ENCODE measurements at regions not wholly inside any gene's neighbourhood (a gene's known extent, or its start where the extent isn't known, plus 50 kb on each side); places are given as distances from the start of the nearest gene placed in this dataset.

DNA sequence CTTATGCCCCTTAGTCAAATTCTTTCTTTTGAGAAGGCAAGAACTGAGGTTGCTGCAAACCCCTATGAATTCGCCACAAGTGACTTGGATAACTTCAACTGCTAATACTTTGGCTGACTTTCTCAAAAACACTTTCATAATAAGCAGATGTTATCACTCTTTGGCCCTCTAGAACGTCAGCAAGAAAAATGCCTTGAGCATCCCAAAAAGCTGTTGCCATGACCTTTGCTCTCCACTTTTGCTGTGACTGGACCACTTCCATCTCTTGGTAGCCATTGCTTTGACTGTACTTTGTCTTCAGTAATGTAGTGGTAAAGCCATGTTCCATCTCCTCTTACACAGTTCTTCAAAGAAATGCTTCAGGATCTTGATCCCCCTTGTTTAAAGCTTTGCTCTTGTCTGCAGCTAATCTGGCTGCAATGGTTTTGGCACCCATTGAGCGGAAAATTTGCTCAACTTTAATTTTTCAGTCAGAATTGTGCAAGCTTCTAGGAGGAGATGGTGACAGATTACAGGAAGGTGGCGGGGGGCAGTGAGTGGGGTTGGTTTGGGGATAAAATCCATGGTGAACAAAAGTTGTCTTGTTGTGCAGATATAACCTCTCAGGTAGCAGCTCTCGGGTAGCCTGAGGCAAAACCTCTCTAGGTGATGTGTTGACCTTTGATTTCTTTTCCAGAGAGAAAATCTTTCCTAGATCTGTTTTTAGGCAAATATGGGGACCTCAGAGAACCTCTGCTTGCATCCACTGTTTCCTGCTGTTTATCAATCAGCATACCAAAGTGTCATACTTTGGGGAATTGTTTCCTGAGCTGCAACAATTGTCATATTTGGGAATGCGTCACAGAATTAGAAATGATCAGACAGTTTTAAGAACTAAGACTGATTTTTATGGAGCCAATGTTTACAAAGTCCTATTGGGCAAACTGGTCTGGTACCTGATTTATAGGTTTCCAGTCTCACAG lies 83.6 kb downstream of the CCR1 start:
- TF ChIP-seq, protein P1, sequence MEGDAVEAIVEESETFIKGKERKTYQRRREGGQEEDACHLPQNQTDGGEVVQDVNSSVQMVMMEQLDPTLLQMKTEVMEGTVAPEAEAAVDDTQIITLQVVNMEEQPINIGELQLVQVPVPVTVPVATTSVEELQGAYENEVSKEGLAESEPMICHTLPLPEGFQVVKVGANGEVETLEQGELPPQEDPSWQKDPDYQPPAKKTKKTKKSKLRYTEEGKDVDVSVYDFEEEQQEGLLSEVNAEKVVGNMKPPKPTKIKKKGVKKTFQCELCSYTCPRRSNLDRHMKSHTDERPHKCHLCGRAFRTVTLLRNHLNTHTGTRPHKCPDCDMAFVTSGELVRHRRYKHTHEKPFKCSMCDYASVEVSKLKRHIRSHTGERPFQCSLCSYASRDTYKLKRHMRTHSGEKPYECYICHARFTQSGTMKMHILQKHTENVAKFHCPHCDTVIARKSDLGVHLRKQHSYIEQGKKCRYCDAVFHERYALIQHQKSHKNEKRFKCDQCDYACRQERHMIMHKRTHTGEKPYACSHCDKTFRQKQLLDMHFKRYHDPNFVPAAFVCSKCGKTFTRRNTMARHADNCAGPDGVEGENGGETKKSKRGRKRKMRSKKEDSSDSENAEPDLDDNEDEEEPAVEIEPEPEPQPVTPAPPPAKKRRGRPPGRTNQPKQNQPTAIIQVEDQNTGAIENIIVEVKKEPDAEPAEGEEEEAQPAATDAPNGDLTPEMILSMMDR (IDR thresholded peaks at IDR 0.05): no peak
- no peak for ATAC-seq (ENCODE audit: low FRiP score)

GRCh38 chr3:46123646-46124045 lies 84.5 kb downstream of the CCR1 start:
- ATAC-seq (ENCODE audit: low FRiP score) (no peak), DNase-seq (ENCODE audit: low spot score) (no peak)
- TF ChIP-seq, protein P1 (IDR thresholded peaks at IDR 0.05): no peak

More for the DNA sequence above, 83.6 kb downstream of the CCR1 start:
- DNase-seq (ENCODE audit: low spot score): no peak

GRCh38 chr3:46122091-46122490 lies 86.0 kb downstream of the CCR1 start:
- DNase-seq (ENCODE audit: low spot score): no peak
- no peak for ATAC-seq (ENCODE audit: low FRiP score)
- TF ChIP-seq, protein P1 (IDR thresholded peaks at IDR 0.05): no peak

DNA sequence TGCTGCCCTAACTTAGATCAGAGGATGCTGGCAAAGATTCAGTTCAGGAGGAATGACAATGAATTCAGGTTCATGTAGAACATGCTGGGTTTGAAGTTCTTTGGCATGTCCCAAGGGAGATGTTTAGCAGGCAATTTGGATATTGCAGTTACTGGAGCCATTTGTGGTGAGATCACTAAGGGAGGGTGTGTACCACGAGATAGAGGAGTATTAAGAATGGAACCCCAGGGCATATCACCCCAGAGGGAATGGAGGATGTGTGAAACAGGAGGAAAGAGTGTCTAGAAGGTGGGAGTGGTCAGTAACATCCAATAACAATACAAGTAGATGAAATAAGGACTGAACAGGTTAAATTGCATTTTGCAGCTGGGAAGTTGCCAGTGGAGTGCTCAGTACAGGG lies 87.1 kb downstream of the CCR1 start:
- TF ChIP-seq, protein P1 (IDR thresholded peaks at IDR 0.05): no peak
- DNase-seq (ENCODE audit: low spot score): no peak
- no peak for ATAC-seq (ENCODE audit: low FRiP score)

GRCh38 chr3:46119709-46120498 lies 88.2 kb downstream of the CCR1 start:
- DNase-seq (ENCODE audit: low spot score) (no peak), ATAC-seq (ENCODE audit: low FRiP score) (no peak)

GRCh38 chr3:46119253-46119652 lies 88.9 kb downstream of the CCR1 start:
- ATAC-seq (ENCODE audit: low FRiP score) (no peak), DNase-seq (ENCODE audit: low spot score) (no peak)
- TF ChIP-seq, protein P1 (IDR thresholded peaks at IDR 0.05): no peak

More at GRCh38 chr3:46119709-46120498, 88.2 kb downstream of the CCR1 start:
- TF ChIP-seq, protein P1 (IDR thresholded peaks at IDR 0.05): no peak
